GM12875 (cell line): ENCODE measurements at regions not wholly inside any gene's neighbourhood (a gene's known extent, or its start where the extent isn't known, plus 50 kb on each side); places are given as distances from the start of the nearest gene placed in this dataset.

Experiments used
- H3K4me3 ChIP-seq: one replicate; pipeline ENCODE4 v1.5.1; 2011; ENCODE audit warnings: low read depth, low read length, control low read depth
- TF ChIP-seq, protein P1 (sequence below): IDR thresholded peaks from 2 replicates; pipeline ENCODE4 v1.5.1; 2011; ENCODE audit warnings: low read depth, mild to moderate bottlenecking, control low read depth, inconsistent platforms, low read length, moderate library complexity, borderline replicate concordance; ENCODE audit not compliant: insufficient read depth

DNA sequence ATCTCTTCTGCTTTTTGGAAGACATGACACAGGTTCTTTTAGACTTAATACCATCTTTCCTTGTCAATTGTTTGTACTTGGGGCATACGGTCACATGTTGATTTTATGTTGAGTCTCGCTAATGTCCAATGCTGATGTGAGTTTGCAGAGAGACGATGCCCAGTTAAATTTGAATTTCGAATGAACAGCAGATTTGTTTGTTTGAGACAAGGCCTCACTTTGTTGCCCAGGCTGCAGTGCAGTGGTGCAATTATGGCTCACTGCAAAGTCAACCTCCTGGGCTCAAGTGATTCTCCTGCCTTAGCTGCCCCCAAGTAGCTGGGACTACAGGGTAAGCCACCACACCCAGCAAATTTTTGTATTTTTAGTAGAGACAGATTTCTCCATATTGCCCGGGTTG is 473.5 kb downstream of the RIT2 start:
- TF ChIP-seq, protein P1, sequence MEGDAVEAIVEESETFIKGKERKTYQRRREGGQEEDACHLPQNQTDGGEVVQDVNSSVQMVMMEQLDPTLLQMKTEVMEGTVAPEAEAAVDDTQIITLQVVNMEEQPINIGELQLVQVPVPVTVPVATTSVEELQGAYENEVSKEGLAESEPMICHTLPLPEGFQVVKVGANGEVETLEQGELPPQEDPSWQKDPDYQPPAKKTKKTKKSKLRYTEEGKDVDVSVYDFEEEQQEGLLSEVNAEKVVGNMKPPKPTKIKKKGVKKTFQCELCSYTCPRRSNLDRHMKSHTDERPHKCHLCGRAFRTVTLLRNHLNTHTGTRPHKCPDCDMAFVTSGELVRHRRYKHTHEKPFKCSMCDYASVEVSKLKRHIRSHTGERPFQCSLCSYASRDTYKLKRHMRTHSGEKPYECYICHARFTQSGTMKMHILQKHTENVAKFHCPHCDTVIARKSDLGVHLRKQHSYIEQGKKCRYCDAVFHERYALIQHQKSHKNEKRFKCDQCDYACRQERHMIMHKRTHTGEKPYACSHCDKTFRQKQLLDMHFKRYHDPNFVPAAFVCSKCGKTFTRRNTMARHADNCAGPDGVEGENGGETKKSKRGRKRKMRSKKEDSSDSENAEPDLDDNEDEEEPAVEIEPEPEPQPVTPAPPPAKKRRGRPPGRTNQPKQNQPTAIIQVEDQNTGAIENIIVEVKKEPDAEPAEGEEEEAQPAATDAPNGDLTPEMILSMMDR = no peak
- no peak overlapping the region for H3K4me3 ChIP-seq

DNA sequence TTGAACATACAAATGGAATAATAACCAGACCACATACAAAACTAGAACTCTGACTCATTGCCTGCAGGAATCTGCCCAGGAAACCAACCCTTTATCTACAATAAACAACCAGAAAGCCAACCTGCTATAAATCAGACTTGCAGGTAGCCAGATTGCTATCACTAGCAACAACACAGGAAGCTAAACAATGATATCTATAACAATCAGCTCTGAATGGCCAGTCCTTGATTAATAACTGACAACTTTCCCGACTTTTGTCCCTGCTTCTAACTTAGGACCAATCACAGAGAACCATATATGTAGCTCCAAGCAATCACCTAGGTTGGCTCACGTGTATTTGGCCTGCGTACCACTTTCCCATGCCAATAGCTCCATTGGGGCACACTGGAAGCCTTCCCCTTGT is 470.8 kb downstream of the RIT2 start:
- TF ChIP-seq, protein P1 = no peak
- H3K4me3 ChIP-seq = no peak overlapping the region

DNA sequence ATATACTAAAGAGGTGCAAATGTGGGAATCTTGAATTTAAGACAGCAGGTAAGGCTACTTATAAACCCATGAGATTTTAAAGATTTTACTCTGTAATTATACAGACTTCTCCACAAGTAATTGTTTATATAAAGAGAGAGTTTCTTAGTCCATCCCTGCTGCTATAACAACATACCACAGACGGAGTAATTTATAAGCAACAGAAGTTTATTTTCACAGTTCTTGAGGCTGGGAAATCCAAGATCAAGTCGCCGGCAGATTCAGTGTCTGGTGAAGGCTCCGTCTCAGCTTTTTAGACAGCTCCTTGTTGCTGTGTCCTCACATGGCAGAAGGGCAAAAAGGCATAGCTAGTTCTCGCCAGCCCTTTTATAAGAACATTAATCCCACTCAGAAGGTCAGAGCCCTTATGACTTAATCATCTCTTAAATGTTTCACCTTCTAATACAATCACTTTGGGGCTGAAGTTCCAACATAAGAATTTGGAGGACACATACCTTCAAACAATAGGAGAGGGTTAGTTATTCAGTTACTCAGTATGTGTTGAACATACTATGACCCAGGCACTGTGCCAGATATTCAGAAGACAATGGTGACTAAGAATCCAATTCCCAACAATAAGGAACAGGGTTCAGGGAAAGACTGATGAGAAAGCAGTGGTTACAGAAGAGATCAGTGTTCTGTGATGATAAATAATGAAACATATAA is 466.0 kb downstream of the RIT2 start:
- TF ChIP-seq, protein P1 = no peak
- H3K4me3 ChIP-seq = no peak overlapping the region

DNA sequence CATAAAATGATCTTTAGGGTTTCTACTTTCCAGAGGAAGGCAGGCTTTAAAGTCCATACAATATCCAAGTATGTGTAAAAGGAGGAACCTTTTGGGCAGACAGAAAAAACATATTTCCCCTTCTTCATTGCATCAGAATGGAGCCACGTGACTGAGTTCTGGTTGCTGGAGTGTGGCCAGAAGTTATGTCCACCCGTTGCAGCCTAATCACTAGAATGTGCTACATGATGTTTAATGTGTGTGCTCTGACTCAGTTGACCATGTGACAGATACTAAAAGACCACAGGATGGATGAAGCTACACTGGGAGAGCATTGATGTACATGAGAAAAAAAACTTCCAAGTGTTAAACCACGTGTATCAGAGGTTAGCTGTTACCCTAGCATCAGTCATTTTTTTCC is 460.9 kb downstream of the RIT2 start:
- TF ChIP-seq, protein P1 = no peak
- no peak overlapping the region for H3K4me3 ChIP-seq

DNA sequence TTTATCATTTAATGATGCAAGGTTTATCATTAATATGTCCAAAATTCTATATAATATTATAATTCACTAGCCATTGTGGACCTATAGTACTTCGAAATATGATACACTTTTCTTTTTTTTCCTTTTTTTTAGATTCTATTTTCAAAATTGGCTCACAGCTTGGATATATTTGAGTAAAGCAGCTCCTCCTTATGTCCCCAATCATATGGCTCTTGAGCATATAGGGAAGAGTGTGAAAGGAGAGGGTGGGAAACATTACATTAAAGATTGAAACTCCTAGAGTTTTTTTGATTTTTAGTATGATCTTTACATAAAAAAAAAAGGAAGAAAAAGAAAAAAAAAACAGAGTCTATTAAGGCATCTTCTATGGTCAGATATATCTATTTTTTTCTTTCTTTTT is 457.9 kb downstream of the RIT2 start:
- TF ChIP-seq, protein P1 = no peak
- H3K4me3 ChIP-seq = no peak overlapping the region

DNA sequence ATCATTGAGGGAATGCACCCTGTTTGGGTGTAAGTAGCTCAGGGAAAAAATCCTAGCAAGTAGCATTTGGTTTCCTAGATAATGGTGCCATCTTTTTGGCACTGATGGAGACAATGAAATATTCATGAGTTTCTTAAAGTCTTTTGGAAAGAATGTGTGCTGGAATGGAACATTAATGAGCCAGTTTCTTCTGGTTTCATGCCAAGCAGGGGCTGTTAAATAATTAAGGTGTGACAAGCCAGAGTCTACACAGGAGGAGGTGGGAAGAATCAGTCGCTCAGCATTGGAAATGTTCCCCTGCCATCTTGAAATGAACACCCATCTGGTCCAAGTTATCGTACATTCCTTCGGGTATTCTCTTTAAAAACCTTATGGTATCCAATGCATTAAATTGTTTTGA is 457.3 kb downstream of the RIT2 start:
- no peak overlapping the region for H3K4me3 ChIP-seq
- TF ChIP-seq, protein P1 = no peak

DNA sequence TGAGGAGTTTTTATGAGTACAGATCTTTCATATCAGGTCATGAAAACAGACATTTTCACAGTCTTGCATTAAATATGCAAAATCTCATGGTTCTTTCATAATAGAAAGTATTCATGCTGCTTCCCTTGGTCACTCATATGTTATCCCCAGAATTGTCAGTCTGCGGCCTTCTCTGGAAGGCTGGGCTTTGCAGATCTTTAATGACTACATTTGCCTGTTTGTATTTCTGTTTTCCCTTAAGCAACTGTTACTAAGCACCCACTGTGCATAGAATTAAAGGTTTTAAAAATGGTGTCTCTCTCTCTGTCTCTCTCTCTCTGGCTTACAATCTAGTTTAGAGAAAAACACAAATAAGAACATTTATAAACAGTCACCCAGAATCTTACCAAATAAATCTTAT is 456.3 kb downstream of the RIT2 start:
- no peak overlapping the region for H3K4me3 ChIP-seq
- TF ChIP-seq, protein P1 = no peak
